ENCODE measurements at regions not wholly inside any gene's neighbourhood (a gene's known extent, or its start where the extent isn't known, plus 50 kb on each side); places are given as distances from the start of the nearest gene placed in this dataset.

DNA sequence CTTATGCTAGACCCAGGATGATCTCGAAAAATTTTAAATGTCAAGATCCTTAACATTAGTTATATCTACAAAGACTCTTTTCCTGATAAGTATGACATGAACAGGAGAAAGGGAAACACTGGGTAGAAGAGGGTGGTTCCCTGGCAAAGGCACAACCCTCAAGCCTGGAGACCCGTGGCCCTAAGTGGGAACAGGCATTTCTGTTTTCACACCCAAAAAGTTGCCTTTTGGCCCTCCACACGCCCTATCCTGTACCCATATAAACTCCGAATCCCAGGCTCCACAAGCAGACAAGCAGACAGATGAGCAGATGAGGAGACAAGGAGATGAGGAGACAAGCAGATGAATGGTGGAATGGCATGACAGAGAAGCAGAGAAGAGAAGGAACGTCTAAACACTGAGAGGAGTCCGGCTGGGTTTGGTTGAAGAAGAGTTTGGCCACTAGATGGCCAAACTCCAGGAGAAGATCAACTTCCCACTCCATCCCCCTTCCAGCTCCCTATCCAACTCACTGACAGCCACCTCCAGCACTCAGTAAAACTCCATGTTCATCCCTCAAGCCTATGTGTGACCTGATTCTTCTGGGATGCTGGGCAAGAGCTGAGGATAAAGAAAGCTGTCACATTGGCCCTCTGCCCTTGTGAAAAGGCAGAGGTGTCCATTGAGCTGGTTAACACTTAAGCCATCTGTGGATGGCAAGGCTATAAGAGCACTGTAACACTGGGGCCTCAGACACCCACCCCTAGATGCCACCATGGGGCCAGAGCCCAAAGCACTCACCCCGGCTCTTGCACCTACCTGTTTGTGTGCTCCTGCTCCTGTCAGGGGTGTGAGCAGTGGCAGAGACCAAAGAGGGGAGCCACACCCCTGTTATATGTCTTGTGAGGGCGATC lies 139.6 kb upstream of the FAM20A start:
- no peak for DNase-seq

DNA sequence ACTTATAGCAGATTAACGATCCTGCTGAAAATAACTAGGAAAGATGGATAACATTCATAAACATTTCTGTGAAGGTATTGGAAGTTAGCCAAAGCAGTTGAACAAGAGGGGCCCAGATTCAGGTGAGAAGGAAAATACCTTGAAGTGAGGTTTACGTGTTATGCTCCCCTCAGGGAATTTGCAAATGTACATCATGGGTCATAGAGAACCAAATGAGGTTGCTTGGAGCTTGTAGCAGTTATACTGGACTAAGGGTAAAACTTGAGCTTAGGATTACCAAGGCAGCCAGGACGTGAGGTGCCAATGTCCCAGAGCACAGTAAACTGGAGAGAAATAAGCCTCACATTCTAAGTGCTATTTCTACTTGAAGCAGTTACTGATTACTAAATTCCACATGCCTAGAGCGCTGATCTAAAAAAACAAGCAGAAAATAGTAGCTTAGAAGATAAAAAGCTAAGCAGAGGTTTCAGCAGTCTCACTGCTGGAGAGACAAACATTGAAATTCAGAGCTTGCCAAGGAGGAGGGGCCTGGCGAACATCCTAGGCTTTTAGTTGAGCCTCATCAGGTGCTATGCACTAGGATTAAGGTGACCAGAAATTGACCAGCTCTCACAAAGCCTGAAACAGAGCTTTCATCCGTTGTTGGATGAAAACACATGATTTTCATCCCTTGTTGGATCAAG lies 136.7 kb upstream of the FAM20A start:
- no peak for DNase-seq

DNA sequence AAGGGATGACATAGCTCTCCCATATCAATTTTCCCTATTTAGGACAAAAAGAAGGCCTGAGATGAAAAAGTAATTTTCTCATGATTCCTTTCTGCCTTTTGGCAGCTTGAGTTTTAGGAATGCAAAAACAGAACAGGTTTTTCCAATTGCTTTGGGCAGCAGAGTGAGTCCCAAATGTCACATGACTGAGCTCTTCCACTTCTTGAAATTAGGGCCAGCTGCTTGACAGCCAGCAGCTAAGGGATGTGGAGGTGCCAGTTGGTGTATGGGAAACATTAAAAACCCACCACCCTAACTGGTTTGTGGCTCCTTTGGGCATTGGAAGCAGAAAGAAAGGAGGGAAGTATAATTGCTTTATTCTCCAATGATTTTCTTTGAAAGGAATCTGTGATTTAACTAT lies 133.8 kb upstream of the FAM20A start:
- no peak for DNase-seq

DNA sequence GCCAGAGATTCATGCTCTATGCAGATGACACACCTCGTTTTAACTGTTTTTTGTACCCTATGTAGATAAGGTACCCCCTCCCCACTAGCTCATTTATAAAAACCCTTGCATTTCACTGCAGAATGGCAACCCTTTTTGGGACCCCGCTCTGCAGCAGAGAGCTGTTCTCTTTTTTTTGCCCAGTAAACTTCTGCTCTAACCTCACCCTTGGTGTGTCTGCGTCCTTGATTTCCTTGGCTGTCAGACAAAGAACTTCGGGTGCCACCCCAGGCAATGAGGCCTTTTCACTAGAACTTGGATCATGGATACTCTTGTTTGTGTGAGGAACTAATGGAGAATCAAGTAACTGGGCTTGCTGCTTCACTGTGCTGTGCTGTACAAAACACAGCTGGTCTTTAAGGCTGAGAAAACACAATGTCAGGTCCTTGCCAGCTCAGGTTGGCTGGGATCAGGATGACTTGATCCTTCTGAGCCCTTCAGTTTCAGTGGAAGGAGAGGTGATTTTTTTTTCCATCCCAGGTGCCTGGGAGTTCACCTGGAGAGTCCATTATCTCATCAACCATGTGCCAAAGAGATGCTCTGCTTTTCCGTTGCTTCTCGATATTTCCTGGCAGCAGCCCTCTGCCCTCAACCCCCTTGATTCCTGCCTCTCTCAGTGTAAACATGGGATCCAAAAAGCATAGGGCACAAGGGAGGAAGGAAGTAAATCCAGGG lies 133.2 kb upstream of the FAM20A start:
- no peak for DNase-seq

DNA sequence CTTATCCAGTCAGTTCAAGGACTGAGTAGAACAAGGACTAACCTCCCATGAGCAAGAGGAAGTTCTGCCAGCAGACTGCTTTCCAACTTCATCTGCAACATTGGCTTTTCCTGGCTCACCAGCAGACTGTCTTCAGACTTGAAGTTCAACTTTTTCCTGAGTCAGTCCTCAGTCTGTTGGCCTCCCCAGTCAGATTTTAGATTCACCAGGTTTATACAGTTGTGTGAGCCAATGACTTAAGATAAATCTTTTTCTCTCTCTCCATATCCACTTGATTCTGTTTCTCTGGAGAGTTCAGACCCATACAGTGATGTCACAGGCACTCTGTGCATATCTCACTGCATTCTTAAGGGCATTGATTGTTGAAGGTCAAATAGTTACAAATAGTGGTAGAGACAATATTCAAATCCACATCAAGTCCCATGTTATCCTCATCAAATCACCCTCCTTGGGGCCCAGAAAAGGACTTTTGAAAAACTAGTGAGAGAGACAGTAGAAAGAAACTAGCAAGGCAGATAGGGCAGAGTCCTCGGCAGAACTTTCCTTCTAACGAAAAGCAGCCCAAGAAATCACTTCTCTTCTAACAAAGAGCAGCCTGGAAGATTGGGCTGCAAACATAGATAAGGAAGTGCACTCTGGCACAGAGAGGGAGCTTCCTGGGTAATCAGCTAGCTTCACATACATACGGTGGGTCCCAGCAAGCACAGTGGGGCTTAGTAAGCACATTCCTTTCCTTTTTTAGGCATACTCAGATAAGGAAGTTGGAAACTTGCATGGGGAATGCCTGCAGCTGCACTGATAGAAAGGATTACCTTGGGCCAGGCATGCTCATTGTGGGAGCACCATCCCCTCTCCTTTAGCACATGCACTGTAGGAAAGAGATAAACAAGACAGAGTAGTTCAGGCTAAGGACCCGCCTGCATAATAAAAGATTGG lies 132.3 kb upstream of the FAM20A start:
- DNase-seq, result no peak

DNA sequence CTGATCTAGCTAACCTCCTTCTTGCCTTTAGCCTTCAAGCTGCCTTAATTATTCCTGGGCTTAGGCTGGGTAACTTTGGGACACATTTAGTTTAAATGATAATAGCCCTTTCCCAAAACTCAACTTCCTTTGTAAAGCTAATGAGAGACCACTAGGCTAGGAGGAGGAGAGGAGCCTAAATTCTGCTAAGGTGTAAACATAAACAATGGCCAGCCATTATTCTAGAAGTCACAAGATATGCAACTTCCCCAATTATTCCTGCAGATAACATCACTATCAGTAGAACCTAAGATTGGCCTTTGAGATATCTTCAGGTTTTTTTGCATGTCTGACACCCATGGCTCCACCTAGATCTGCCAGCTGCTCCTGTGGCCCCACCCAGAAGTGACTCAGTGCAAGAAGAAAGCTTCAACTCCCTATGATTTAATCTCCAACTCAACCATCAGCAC lies 131.2 kb upstream of the FAM20A start:
- DNase-seq, result no peak

DNA sequence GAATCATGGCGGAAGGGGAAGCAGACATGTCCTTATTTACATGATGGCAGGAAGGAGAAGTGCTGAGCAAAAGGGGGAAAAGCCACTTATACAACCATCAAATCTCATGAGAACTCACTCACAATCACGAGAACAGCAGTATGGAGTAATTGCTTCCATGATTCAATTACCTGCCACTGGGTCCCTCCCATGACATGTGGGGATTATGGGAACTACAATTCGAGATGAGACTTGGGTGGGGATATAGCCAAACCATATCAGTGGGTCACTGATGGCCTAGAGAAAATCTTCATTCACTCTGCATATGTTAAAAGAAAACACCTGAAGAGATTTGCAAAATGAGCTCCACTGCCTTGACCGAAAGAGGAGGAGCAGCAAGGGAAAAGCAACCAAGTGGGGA lies 130.3 kb upstream of the FAM20A start:
- no peak for DNase-seq

DNA sequence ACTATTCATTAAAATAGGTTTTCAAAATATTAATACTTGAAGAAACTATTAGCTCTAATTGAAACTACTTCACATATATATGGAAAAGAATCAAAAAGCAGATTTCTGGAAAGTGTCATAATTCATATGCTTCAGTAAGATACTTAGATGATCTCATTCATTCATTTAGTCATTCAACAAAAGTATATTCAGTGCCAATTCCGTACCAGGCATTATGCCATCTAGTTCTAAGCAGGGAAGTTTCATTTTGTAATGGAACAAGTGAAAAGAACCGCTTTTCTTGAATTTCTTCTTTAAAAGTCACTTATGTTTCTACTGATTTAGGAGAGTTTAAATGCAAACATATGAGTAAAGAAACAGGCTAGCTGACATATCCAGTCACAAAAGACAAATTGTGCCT lies 118.3 kb upstream of the FAM20A start:
- no peak for DNase-seq

DNA sequence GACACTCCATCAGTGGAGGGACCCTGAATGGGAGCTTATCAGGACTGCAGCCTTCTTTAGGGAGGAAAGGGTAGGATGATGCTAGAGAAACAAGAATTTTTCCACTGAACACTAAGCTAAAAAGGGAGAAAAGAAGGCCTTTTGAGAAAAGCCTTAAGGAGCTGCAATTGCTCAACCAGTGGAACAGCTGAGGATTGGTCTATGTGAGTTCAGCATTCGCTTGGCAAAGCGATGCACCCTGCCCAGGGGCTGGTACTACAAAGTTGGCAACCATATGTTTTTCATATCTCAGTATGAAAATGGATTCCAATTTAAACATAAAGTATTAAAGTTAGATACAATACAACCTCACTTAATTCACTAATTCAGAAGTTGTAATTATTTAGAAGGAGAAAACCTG lies 117.8 kb upstream of the FAM20A start:
- DNase-seq, result no peak

DNA sequence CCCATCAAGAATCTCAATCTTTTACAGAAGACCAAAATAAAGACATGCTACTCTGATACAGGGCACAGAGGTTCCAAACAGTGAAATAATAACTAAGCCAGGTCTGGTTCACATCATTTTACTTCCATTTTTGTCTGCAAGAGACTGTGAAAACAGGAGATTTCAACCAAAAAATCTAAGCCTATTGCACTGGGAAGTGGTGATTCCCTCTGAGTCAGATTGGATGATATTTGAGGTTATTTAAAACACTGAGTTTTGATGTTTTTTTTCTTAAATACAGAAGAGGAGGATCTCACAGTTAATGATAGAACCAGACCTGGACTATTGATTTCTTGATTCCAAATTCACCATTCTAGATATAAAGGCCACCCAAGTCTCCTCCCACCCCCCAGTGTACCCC lies 117.3 kb upstream of the FAM20A start:
- no peak for DNase-seq

DNA sequence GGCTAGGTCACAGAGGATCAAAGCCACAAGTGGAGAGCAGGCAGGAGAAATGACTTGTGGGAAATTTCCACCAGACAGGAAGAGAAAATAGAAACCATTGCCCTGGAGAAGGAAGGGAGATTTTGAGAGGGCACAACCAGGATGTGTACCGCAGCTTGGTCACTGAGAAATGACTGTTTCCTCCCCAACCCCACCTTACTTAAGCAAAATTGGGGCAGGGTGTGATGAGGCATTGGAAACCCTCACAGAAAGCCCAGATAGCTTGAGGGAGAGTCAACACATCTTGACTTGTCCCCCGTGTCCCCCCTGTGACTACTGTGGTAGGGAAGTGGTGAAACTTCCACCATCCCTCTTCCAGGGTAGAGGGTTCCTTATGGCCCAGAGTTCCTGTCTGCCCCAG lies 113.5 kb upstream of the FAM20A start:
- no peak for DNase-seq

DNA sequence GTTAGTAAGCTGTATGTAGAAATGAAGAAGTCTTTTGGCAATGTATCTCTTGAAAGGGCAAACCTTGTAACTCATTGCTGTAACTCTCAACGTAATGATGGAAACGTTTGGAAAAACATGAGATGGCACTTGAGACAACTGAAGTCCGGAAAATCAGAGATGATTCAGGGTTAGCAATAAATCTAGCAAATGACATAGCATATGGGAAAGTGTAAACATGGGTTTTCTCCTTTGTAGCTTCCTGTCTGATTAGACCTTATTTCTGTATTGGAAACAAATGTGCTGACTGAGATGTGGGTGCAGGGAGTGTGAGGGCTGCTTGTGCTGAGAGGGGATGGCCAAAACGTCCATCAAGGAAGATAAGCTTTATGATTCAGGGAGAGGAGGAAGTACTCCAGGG lies 110.7 kb upstream of the FAM20A start:
- DNase-seq, result no peak

DNA sequence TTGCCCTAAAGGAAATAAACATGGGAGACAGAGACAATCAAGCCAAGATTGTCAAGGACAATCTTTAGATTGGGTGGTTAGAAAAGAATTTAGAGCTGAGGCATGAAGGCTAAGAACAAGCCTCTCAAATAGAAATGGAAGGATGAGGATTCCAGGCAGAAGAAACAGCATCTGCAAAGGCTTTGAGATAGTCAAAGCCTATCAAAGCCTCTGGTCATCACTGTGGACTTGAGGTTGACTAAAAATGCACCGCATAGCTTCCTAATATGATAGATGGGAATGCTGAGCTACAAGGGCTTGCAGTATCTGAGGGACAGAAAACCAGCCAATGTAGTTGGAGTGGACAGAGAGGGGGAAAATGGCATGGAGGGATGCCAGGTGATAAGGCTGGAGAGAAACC lies 109.8 kb upstream of the FAM20A start:
- DNase-seq, result no peak

DNA sequence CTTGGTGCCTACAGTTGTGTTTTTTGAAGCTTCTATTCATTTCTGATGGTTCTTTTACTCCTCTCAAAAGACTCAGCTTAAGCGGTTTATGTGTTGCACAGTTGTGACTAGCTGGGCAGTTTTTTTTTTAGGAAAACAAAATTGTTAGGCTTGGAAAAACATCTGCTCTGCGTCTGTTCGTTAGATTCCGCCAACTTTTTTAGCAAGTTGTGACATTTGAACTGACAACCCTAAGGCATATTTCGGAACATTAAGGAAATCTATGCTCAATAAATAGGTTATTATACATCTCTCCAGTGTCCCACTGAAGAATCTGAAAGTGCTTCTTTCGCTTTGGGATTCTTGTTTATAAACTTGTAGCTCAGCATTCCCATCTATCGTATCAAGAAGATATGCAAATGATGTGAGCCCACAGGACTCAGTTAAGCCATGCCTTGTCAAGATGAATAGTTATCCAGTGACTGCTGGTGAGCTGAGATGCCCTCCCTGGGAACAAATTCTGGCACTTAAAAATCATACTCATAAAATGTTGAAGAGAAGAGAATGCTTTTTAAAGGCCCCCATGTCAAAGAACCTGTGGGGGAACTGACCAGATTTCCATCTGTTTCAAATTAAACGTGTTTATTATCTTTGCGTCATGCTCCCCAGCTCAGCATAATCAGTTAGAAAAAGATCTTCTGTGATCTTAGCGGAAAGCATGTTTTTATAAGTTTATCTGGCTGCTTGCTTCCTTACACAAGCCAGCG lies 109.0 kb upstream of the FAM20A start:
- no peak for DNase-seq

DNA sequence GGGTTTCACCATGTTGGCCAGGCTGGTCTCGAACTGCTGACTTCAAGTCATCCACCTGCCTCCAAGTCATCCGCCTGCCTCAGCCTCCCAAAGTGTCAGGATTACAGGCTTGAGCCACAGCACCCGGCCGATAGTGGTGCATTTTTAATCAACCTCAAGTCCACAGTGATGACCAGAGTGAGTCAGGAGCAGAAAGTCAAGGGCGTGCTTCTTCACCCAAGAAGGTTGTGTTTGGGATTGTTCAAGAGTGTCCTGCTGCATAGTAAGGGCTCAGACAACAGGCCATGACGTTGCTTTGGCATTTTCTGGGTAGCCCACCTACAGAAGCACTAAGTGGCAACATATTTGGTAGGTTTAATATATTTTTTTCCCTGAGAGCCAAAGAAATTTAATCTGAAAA lies 108.3 kb upstream of the FAM20A start:
- no peak for DNase-seq

DNA sequence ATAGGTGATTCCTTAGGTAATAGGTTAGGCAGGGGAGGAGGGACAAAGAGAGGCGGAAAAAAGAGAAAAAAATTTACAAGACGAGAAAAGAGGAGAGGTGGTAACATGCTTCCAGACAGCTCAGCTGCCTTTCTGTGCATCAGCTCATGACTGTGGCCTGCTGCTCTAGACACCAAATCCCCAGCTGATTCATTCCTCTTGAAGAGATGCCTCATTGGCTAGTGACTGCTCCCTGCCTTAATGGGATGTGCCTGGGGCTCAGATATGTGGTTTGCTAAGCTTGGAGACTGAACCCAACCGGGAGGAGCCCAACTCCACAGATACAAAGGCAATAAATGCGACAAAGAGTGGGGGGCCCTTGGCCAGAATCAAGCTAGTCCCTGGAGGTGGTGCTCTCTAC lies 105.9 kb upstream of the FAM20A start:
- DNase-seq, result no peak

DNA sequence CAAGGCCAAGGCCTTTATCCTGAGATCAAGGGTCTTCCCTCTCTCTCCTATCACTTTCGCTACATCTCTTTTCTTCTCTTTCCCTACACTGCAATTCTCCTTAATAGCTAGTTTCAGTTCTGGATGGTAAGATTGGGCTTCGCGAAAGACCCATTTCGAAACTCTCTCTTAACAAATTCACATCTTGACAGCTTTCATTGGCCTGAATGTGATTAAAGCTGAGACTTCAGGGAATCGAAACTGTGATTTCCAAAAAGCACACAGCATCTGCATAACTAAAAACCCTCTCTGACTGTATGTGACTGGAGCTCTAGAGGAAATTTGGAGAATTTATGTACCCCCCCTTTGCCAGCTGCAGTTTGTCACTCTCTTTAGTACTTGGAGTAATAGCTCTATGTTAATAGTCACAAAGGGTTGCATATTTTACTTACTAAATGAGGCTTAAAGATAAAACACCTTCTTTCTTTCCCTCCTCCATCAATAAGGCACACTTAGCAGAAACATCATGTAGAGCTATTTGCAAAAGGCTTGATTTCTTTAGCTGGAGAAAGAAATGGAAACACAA lies 105.3 kb upstream of the FAM20A start:
- DNase-seq, result no peak

DNA sequence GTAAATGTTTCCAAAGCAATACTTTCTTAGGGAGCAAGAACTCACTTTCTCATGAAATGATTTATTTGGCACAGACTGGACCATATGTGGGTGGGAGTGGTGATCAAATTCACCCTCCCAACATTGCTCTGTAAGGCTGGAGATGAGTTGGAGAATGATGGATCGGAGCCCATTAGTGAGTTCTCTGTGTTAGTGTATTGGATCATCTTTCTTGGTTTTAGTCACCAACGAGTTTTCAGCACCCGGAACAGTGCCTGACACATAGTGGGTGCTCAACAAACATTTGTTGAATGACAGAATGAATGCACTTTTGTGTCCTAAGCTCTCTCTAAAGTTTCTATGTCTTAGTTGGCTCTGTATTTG lies 104.5 kb upstream of the FAM20A start:
- no peak for DNase-seq

DNA sequence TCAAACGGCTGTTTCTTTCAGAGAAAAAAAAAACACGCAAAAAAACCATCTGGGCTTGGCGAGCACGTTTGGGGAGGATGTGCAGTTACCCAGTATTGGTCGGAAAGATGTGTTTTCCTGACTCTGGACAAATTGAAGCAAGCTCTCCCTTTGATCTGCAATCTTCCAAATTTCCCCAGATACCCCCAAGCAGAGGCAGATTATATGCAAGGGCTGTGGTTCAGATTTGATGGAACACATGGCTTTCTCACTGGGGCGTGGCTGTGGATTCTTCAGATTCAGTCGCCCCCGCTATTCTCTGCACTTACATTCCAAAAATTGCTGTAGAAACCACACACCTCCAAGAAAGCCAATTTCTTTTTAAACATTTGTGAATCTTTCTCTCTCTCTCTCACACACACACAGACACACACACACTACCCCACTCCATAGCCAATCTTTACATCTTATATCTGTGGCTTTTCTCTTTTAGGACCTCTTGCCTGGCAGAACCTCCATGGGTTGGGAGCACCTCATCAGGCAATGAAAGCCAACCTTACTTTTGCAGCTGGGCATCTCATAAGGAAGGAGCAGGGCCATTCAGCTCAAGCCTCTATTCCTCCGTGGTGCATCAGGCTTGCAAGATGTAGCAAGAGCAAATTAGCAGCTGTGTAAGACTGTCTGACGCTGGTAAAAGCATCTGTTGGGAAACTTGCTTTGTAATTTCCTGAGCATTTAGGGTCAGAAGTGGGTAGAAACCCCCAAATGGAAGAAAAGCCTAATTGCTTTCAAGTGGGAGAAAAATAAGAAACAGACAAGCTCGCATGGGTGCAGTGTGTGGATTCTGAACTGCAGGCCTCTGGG lies 103.9 kb upstream of the FAM20A start:
- DNase-seq, result no peak

DNA sequence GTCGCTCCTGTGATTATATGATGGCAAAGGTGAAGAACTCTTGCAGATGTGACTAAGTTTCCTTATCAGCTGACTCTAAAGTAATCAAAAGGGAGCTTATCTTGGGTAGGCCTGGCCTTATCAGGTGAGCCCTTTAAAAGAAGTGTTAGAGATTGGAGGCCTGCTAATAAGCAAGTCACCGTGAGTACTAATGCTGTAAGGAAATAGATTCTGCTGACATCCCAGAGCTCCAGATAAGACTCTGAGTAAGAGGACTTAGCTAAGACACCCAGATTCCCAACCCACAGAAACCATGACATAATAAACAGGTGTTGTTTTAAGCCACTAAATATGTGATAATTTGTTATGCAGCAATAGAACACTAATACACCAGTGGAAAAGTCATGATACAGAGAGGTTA lies 99.9 kb upstream of the FAM20A start:
- DNase-seq, result no peak

DNA sequence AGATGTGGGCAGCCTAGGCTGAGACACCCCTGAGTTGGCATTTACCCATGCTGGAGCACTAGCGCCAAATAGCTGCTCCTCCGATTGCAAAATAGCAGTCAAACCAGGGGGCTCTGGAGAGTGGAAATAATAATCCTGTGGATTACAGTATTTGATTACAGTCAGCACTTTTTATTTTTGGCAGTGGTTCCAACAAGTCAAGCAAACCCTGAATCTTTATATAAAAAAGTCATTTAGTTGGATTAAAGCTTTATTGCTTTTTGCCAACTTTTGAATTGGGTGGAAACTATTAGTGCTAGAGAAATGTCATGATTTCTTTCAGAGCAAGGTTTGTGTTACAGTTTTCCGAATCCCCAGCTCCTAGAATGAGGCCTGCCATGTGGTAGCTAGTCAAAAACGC lies 99.3 kb upstream of the FAM20A start:
- DNase-seq, result no peak
